K562 (cell line): ENCODE measurements at regions not wholly inside any gene's neighbourhood (a gene's known extent, or its start where the extent isn't known, plus 50 kb on each side); places are given as distances from the start of the nearest gene placed in this dataset.

Experiments used
- ARID3A ChIP-seq: IDR thresholded peaks from 2 replicates; pipeline ENCODE4 v1.6.1; 2012; ENCODE audit warnings: low read depth, low read length, improper control_type of control experiment, borderline replicate concordance
- ATF2 ChIP-seq: sonication (generic); formaldehyde crosslinking; IDR thresholded peaks from 2 replicates; pipeline ENCODE4 v1.8.1; 2022; ENCODE audit warnings: missing genetic modification reagents
- CCNT2 ChIP-seq: IDR thresholded peaks from 2 replicates; pipeline ENCODE4 v1.6.1; 2011; ENCODE audit warnings: borderline replicate concordance, low read depth, mild to moderate bottlenecking, moderate library complexity, mixed read lengths, low read length; ENCODE audit not compliant: insufficient read length; ENCODE audit errors: extremely low read depth
- OTX1 ChIP-seq: fragments of 450-650 bp; formaldehyde crosslinking; IDR thresholded peaks from 2 replicates; pipeline ENCODE4 v1.4.0; 2022; ENCODE audit warnings: mild to moderate bottlenecking
- SMARCC2 ChIP-seq: fragments of 450-650 bp; IDR thresholded peaks from 2 replicates; pipeline ENCODE4 v1.6.1; 2017; ENCODE audit warnings: antibody characterized with exemption, moderate library complexity, mild to moderate bottlenecking, low read depth
- VEZF1 ChIP-seq: fragments of 200-800 bp; sonication (Bioruptor generic); IDR thresholded peaks from 2 replicates; pipeline ENCODE4 v1.6.1; 2017; ENCODE audit warnings: missing genetic modification characterization, missing compliant biosample characterization
- ZNF124 ChIP-seq: sonication (generic); formaldehyde crosslinking; IDR thresholded peaks from 2 replicates; pipeline ENCODE4 v1.8.1; 2022; ENCODE audit warnings: missing genetic modification reagents
- TF ChIP-seq, protein P1 (sequence below): fragments of 200-600 bp; sonication (generic); IDR thresholded peaks from one replicate; pipeline ENCODE4 v1.6.1; 2012; ENCODE audit warnings: mild to moderate bottlenecking, low read depth, low read length, inconsistent platforms

GRCh38 chr5:133741396-133741795 lies 129.1 kb upstream of the FSTL4 start (continued):
- TF ChIP-seq ATF2 (no peak), VEZF1 (CRISPR knock-in tag) (no peak), ZNF124 (CRISPR knock-in tag) (no peak), CCNT2 (no peak), OTX1 (CRISPR knock-in tag) (no peak), SMARCC2 (no peak), ARID3A (no peak)
- TF ChIP-seq, protein P1, sequence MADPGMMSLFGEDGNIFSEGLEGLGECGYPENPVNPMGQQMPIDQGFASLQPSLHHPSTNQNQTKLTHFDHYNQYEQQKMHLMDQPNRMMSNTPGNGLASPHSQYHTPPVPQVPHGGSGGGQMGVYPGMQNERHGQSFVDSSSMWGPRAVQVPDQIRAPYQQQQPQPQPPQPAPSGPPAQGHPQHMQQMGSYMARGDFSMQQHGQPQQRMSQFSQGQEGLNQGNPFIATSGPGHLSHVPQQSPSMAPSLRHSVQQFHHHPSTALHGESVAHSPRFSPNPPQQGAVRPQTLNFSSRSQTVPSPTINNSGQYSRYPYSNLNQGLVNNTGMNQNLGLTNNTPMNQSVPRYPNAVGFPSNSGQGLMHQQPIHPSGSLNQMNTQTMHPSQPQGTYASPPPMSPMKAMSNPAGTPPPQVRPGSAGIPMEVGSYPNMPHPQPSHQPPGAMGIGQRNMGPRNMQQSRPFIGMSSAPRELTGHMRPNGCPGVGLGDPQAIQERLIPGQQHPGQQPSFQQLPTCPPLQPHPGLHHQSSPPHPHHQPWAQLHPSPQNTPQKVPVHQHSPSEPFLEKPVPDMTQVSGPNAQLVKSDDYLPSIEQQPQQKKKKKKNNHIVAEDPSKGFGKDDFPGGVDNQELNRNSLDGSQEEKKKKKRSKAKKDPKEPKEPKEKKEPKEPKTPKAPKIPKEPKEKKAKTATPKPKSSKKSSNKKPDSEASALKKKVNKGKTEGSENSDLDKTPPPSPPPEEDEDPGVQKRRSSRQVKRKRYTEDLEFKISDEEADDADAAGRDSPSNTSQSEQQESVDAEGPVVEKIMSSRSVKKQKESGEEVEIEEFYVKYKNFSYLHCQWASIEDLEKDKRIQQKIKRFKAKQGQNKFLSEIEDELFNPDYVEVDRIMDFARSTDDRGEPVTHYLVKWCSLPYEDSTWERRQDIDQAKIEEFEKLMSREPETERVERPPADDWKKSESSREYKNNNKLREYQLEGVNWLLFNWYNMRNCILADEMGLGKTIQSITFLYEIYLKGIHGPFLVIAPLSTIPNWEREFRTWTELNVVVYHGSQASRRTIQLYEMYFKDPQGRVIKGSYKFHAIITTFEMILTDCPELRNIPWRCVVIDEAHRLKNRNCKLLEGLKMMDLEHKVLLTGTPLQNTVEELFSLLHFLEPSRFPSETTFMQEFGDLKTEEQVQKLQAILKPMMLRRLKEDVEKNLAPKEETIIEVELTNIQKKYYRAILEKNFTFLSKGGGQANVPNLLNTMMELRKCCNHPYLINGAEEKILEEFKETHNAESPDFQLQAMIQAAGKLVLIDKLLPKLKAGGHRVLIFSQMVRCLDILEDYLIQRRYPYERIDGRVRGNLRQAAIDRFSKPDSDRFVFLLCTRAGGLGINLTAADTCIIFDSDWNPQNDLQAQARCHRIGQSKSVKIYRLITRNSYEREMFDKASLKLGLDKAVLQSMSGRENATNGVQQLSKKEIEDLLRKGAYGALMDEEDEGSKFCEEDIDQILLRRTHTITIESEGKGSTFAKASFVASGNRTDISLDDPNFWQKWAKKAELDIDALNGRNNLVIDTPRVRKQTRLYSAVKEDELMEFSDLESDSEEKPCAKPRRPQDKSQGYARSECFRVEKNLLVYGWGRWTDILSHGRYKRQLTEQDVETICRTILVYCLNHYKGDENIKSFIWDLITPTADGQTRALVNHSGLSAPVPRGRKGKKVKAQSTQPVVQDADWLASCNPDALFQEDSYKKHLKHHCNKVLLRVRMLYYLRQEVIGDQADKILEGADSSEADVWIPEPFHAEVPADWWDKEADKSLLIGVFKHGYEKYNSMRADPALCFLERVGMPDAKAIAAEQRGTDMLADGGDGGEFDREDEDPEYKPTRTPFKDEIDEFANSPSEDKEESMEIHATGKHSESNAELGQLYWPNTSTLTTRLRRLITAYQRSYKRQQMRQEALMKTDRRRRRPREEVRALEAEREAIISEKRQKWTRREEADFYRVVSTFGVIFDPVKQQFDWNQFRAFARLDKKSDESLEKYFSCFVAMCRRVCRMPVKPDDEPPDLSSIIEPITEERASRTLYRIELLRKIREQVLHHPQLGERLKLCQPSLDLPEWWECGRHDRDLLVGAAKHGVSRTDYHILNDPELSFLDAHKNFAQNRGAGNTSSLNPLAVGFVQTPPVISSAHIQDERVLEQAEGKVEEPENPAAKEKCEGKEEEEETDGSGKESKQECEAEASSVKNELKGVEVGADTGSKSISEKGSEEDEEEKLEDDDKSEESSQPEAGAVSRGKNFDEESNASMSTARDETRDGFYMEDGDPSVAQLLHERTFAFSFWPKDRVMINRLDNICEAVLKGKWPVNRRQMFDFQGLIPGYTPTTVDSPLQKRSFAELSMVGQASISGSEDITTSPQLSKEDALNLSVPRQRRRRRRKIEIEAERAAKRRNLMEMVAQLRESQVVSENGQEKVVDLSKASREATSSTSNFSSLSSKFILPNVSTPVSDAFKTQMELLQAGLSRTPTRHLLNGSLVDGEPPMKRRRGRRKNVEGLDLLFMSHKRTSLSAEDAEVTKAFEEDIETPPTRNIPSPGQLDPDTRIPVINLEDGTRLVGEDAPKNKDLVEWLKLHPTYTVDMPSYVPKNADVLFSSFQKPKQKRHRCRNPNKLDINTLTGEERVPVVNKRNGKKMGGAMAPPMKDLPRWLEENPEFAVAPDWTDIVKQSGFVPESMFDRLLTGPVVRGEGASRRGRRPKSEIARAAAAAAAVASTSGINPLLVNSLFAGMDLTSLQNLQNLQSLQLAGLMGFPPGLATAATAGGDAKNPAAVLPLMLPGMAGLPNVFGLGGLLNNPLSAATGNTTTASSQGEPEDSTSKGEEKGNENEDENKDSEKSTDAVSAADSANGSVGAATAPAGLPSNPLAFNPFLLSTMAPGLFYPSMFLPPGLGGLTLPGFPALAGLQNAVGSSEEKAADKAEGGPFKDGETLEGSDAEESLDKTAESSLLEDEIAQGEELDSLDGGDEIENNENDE = no peak
